ENCODE measurements at regions not wholly inside any gene's neighbourhood (a gene's known extent, or its start where the extent isn't known, plus 50 kb on each side); places are given as distances from the start of the nearest gene placed in this dataset.

DNA sequence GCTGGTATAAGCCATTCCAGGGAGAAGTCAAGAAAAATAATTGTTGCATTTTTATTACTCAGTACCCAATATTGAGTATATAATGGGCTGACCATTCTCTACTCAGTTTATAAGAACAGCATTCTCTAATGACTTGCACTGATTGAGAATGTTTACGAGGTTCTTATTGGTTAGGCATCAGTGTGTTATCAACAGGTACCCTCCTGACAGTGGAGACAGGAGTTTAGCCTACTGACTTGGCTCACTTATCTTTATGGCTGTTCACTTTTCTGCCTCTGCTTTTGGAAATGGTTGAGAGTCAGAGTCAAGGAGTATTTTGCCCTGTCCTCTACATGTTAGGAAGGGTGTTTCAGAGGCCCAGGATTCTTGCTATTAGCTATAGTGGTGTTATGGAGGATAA, 228.0 kb upstream of the RGS6 start:
- TF ChIP-seq CTCF (IDR thresholded peaks at IDR 0.05; ENCODE audit: insufficient read depth, low read length, poor library complexity, severe bottlenecking) (no peak), EZH2phosphoT487 (conservative IDR thresholded peaks at IDR 0.05; ENCODE audit: low read length) (no peak)

Measured in SU-DHL-6 (cell line).